GM18511 (cell line): ENCODE measurements at regions not wholly inside any gene's neighbourhood (a gene's known extent, or its start where the extent isn't known, plus 50 kb on each side); places are given as distances from the start of the nearest gene placed in this dataset.
"Not testable (repeated sequence)": the region's sequence is repeated elsewhere in the genome, so short reads cannot be mapped to it uniquely, and the experiment has no call there.

Experiments used
- ATAC-seq: cut with Tn5 transposase; IDR thresholded peaks from one replicate; pipeline ENCODE4 v1.9.1; 2021; ENCODE audit warnings: mild to moderate bottlenecking, moderate library complexity; ENCODE audit not compliant: unreplicated experiment

DNA sequence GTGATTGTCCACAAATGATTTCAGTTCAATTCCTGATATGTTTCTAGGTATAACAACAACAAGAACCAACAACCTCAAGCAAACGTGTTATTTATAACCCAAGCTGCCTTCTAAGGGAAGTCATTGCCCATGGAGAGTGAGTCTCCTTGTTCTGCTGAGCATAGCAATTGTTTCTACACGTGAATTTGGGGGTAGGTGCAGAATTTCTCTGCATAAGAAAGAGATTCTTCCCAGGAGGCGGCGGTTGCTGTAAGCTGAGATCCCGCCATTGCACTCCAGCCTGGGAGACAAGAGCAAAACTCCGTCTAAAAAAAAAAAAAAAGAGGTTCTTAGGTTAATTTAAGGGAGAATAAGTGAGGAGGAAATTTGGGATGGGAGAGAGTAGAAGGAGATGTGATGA lies 226.5 kb upstream of the PELI2 start:
- ATAC-seq: no peak

DNA sequence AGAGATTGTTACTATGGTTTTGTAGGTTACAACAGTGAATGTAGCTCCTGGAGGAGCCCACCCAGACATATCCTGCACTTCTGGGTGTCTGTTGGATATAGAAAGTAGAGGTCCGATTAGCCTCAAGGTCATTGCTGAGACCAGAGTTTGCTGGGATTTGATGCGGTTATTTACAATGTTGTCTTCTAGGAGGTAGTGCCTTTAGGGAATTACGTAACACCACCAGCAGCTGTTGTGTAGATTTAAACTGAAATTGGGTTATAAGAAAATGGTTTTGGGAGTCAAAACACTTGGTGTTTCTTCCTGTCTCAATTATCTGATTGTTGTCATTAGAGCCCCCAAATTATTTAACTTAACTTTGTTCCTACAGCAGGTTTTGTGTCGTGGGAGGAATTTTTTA lies 225.3 kb upstream of the PELI2 start:
- no peak for ATAC-seq

DNA sequence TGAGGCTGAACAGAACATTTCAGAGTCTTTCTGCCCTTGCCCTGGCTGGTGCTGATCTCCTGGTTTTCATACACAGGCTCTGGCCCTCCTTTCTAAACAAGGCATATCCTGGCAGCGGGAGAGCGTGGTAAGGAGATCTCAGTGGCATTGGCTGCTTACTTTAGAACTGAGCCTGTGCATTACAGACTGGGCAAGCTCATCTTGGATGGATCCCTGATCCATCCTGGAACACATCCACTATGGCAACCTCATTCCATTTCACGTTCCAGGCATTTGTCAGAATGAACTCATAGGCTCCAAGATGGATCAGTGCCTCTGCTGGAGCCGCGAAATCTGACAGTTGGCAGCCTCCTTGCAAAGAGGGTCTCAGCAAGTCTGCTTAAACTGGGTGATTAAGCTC lies 224.5 kb upstream of the PELI2 start:
- ATAC-seq: no peak

DNA sequence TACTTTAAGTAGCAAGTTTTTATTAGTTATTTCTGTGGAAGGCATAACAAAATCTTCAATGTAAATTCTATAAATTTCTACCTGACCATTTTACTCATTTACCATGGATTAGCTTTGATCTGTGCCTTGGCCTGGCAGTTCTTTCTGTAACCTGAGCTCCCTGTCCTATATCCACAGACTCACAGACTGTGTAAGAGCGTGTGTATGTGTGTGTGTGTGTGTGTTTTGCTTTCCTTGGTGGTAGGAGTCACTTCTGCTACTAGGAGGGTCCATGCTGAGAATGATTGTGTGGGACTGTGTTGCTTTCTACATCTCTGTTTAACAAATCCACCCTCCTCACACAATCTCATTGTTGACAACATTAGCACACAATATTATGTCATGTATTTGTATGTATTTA lies 221.2 kb upstream of the PELI2 start:
- ATAC-seq: no peak

DNA sequence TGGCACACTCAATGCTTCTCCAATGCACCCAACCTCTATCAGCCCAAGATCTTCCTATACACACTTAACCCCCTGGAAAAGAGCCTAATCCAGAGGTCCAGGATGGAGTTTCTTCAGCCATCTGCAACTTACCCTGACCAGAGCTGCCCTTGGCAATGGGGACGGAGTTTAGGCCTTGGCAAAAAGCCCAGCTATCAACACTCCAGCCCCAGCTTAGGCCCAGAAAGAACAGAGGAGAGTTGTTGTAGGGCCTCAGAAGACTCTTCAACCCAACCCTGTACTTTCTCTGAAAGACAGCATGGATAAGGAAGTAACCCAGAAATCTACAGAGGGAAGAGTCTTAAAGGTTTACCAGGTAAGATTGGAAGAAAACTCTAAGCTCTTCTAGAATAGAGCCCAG lies 219.3 kb upstream of the PELI2 start:
- ATAC-seq: no peak

DNA sequence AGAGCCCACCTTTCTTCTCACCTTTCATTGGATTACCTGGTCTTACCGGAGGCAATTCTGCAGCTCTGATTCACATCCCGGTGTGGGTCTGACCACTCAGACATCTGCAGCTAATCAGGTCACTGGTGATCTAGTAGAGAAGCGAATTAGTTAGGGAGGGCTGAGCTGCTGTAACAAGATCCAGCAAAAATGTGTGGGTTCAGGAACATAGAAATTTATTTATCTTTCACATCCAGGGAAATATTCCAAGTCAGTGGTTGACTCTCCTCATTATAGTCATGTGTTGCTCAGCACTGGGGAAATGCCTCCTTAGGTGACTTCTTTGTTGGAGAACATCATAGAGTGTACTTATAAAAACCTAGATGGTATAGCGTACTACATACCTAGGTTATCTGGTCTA lies 218.7 kb upstream of the PELI2 start:
- no peak for ATAC-seq

DNA sequence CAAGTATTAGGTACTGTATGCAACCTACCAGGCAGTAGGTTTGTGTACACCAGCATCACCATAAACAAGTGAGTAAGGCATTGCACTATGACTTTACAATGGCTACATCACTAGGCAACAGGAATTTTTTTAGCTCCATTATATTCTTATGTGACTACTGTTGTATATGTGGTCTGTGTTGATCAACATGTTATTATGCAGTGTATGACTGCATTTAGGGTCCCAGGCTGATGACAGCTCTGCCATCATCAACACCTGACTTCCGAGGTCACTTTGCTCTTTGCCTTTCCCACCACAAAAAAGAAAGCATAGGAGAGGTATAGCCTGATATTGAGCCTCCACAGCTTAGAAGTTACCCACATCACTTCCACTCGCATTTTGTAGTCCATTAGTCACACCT lies 217.5 kb upstream of the PELI2 start:
- ATAC-seq: no peak

DNA sequence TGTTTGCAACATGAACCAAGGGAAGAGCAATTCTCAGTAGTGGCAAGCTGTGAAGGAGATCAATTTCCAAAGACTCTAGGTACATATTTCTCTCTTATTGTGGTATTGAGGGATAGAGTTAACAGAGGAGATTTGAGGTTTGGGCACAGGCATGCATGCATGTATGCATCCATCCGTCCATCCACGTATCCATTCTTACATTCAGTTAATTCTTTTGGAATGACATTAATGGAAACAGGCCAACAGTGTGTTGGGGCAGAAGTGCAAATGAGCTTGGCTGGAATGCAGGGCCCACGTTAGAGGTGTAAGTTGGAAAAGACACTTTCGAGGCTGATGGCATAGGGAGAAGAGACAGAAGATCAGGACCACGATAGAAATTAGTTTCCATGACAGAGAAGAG lies 216.9 kb upstream of the PELI2 start:
- no peak for ATAC-seq

DNA sequence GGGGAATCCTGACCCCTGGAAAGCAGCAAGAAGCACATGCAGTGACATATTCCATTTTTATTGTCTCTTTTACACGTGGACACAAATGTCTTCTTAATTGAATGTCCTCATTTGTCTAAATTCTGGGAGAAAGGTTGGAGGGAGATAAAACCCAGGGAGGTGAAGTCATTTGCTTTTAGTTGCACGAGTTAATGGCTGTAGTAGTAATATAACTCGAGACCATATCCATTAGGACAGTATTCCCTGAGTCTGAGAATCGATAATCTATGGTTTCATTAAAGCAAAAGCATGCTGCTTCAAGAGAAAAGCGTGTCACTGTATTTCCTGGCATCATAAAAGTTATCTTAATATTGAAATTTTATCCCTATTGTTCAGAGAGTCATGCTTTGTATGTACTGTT lies 216.0 kb upstream of the PELI2 start:
- ATAC-seq: no peak

DNA sequence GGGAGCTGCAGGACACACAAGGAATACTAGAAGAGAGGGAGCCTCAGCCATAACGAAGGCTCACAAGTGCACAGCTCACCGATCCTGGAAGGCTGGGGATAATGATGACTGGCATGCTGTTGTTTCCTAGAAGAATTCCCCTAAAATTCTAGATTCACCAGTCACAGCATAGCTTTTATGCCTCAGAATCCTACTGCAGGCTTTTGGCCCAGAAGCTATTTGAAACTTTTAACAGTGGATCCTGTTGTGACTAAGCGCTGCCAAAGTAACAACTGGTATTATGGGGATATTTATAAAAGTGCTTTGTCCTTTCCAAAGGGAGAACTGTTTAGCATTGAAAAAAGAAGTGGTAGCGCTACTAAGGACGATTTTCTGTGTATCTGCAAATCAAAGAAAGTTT lies 214.1 kb upstream of the PELI2 start:
- no peak for ATAC-seq

DNA sequence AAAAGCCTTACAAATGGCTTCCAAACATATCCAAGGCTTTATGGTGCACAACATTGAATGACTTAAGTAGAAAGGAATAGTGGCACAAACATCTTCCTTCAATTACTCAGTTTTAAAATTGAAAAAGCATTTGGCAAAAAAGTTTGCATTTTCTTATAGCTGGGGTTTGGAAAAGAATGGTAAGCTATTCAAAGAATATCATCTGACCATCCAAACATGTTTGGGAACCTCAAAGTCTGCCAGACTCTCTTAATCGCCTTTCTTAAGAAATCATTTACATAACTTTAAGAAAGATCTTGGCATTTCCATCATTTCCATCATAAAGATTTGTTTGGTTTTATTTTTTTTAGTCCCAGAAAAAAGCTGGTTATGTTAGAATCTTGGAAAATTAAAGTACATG lies 210.1 kb upstream of the PELI2 start:
- no peak for ATAC-seq

DNA sequence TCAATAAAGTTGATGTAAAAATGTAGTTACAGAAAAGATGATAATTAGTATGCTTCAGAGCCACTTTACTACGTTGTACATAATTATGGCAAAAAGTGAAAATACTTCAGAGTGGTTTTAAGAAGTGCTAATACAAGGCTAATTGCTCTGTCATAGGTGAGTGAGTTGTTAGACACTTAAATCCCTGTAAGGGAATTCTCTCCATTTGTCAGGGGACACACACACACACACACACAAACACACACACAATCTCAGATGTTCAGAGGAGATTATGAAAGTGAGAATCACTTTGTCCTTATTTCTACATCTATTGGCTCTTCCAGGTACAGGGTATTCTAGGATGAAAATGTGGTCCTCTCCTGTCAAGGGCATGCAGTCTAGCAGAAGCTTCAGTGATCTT lies 208.3 kb upstream of the PELI2 start:
- no peak for ATAC-seq

DNA sequence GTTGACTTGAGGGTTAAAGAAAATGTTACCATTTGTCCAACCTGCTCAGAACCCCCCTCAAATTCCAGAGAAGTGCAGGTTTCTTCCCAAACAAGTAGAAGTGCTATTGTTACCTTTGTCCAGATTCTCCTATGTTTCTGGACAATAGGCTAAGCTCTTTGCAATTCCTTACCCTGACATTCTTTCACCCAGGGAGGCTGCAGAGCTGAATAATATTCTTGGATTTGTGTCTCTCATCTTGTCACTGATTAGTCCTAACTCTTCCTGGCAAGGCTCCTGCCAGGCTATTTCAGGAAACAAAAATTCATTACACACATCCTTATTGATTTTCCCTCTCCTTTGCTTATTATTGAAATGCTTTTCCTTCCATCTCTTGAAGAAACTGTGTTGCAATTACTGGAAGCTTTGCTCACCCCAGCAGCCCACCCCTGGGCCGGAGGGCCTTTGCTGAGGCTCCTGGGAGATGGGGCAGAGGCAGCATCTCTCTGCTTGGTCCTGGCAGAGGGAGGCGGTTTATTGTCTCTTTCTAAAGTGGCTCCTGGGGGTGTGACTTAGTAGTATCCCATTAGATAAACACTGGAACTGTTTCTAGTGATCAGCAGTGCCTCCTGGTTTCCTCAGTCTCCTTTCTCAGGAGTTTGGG lies 207.5 kb upstream of the PELI2 start:
- ATAC-seq: no peak

DNA sequence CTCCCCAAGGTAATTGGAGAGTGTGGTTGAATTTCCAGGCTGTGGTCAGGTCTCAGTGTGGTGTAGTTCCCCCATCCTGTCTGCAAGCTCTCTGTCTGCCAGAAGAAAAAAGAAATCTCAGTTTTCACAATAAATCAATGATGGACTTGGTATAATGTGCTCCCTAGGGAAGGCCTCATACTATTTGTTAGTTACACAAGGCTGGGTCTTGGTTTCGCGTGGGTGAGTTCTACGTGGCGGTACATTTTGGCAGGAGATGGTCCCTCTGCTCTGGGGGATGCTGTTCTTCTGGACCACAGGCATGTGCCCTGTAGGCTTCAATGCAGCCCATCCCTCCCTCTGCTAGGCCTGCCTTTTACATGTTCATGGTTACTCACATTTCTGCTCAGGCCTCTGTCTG lies 206.4 kb upstream of the PELI2 start:
- no peak for ATAC-seq

DNA sequence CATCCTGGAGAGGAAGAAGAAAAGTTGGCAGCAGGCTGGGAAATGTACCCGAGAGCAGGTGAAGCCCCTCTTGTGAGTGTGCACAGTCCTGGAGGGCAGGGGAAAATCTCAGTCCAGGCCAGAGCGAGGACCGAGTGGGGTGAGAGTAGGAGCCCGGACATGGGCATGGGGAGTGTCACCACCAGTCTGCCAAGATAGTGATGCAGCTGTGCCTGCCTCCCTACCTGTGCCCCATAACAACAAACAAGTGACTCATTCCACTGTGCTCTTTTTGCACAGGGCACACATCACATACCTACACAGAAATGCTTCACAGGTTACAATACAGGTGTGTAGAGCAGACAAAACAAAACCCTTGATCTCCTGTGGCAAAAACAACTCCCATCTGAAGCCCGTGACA lies 205.9 kb upstream of the PELI2 start:
- no peak for ATAC-seq

DNA sequence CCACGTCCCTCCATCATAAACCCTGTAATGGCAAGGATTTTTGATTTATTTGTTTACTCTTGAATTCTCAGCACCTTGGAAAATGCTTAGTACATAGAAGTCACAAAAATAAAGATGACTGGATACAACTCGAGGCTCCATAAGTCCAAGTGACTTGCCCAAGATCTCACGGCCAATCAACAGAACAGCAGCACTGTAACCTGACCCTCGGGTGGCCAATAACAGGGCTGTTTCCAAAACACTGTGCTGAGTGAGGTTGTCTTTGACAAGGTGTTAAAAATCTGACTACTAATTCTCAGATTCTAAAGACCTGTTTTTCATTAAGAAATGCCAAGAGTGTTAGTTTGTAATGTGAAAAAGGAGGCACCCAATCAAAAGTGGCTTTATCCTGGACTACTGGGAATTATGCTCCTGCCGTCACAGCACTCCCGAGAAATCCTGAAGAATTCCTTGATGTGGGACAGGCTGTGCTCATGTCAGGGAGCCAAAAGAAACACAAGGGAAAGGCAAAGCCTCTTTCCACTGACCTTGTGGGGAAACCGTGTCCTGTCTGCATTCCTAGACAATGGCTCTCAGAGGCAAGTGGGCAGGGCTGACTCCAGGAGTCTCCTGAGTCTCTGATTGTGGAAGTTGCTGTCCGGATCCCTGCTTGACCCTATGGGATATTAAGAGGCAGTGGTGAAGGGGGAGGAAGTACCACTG lies 204.7 kb upstream of the PELI2 start:
- ATAC-seq: no peak

DNA sequence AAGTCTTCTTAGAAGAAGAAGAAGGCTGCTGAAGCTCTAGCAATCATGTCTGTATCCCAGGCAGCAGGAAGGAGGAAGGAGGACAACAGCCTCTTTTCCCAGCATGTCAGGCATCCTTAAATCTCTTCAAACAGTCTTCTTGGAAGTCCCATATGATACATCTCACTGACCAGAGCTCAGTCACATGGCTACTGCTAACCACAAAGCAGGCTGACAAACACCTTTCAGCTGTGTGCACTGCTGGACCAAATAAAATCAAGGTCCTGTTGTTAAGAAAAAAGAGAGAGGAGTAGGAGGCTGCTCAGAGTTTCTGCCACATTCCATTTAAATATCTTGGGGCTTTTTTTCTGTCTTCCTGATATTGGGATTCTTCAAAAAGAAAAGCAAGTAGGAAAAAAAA lies 203.4 kb upstream of the PELI2 start:
- no peak for ATAC-seq

DNA sequence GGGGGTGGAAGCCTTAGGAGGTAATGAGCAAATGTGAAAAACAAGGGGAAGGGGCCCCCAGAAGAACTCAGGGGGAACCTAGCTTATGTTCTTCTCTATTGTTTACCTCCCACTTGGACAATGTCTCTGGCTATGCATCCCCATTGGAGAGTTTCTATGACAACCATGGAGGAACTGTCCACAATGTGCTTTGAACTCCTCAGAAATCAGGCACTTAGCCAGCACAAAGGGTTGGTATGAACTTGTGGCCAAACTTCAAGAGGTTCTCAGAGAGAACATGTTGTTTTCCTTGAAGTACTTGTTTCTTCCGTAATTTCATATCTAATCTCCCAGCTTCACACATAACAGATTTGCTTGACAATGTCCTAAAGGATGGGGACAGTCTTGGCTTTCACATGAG lies 202.8 kb upstream of the PELI2 start:
- ATAC-seq: no peak

DNA sequence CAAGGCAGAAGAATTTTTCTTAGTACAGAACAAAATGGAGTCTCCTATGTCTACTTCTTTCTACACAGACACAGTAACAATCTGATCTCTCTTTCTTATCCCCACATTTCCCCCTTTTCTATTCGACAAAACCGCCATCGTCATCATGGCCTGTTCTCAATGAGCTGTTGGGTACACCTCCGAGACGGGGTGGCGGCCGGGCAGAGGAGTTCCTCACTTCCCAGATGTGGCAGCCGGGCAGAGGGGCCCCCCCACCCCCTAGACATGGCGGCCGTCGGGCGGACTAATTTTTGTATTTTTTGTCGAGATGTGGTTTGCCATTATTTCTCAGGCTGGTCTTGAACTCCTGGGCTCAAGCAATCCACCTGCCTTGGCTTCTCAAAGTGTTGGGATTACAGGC lies 198.4 kb upstream of the PELI2 start:
- not testable (repeated sequence) for ATAC-seq

DNA sequence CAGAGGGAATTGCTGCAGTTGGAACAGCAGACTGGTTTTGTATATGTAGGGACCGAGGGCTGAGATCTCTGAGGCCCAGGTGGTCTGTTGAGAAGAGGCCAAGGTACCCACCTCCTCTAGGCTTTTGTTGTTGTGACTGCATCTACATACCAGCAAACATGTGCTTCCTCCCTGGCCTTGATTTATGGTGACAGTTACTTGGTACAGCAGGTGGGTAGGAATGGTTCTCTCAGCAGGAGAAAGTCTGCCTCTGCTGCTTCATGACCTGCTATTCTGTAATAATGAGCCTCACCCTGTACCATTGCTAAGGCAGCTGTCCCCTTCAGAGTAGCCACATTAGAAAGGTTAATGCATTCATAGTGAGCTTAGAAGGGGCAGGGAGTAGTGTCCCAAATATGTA lies 196.7 kb upstream of the PELI2 start:
- ATAC-seq: no peak

DNA sequence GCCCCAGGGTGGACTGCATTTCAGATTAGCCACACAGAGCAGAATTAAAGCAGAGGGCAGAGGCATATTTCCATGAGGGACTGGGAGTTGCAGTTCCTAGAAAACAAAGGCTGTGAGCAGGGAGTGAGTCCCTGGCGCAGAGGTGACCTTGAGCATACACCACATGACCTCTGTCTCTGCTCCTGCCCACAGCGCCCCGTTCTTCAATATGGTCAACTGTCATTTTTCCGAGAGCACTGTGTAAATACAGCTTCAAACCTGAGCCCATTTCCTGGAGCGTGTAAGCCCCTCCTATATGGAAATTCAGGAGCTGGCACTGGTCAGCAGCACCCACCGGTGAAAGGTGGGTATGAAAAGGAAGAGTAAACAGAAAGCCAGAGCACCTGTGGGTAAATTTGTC lies 192.2 kb upstream of the PELI2 start:
- no peak for ATAC-seq

DNA sequence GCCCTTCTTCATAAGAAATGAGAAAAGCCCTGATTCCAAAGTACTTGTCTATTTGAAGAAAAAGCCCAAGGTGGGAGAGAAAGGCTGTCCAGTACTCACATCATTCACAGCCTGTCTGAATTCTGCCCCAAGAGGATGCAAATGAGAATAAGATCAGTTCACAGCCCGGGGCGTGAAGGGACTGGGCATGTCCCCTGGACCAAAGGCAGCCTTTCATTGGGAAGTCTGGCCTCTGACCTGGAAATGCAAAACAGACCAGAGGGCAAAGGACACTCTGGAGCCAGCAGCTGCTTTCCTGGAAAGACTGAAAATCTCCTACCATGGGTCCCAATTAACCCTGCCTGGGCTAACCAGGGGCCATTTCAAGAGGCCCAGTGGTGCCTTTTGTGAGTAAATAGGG lies 191.2 kb upstream of the PELI2 start:
- ATAC-seq: no peak

DNA sequence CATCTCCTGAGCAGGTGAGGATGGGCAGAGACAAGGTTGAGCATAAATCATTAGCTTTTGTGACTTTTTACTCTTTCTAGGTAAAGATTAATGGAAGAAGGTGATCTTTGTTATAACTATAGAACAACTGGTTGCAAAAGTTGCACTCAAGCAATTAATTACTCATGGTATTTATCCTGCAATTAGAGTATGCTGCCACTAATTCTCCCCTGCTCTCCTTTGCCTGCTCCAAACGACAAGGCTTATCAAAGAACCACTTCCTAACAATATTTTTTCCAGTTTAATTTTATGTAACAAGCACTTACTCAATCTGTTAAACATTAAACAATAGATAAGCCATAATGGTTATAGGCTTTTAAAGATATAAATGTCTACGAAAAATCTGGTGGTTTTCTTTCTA lies 189.9 kb upstream of the PELI2 start:
- ATAC-seq: no peak
